ENCODE measurements at regions not wholly inside any gene's neighbourhood (a gene's known extent, or its start where the extent isn't known, plus 50 kb on each side); places are given as distances from the start of the nearest gene placed in this dataset.

GRCh38 chr6:98107801-98108200 is 726.6 kb upstream of the POU3F2 start:
- TF ChIP-seq CTCF (IDR thresholded peaks at IDR 0.05; ENCODE audit: low read depth, low read length, missing control alignments): no peak
- no peak for DNase-seq (ENCODE audit: extremely low read depth, low read depth)
- H3K4me3 ChIP-seq (replicated peaks; ENCODE audit: low read depth, low read length): no peak overlapping the region

GRCh38 chr6:98116455-98116854 is 717.9 kb upstream of the POU3F2 start:
- TF ChIP-seq CTCF (IDR thresholded peaks at IDR 0.05; ENCODE audit: low read depth, low read length, missing control alignments): no peak

GRCh38 chr6:98117068-98117467 is 717.3 kb upstream of the POU3F2 start:
- no peak for DNase-seq (ENCODE audit: extremely low read depth, low read depth)
- no peak for TF ChIP-seq CTCF (IDR thresholded peaks at IDR 0.05; ENCODE audit: low read depth, low read length, missing control alignments)
- no peak overlapping the region for H3K4me3 ChIP-seq (replicated peaks; ENCODE audit: low read depth, low read length)

More at GRCh38 chr6:98116455-98116854, 717.9 kb upstream of the POU3F2 start:
- DNase-seq (ENCODE audit: extremely low read depth, low read depth): no peak
- H3K4me3 ChIP-seq (replicated peaks; ENCODE audit: low read depth, low read length): no peak overlapping the region

- DNase-seq (ENCODE audit: extremely low read depth, low read depth): no peak
- no peak overlapping the region for H3K4me3 ChIP-seq (replicated peaks; ENCODE audit: low read depth, low read length)
- TF ChIP-seq CTCF (IDR thresholded peaks at IDR 0.05; ENCODE audit: low read depth, low read length, missing control alignments): no peak
These were observed 715.9 kb upstream of the POU3F2 start for GRCh38 chr6:98118397-98119045.

GRCh38 chr6:98124171-98124570 is 710.2 kb upstream of the POU3F2 start:
- no peak for DNase-seq (ENCODE audit: extremely low read depth, low read depth)
- H3K4me3 ChIP-seq (replicated peaks; ENCODE audit: low read depth, low read length): no peak overlapping the region
- TF ChIP-seq CTCF (IDR thresholded peaks at IDR 0.05; ENCODE audit: low read depth, low read length, missing control alignments): no peak

- DNase-seq (ENCODE audit: extremely low read depth, low read depth): no peak
- no peak for TF ChIP-seq CTCF (IDR thresholded peaks at IDR 0.05; ENCODE audit: low read depth, low read length, missing control alignments)
- H3K4me3 ChIP-seq (replicated peaks; ENCODE audit: low read depth, low read length): no peak overlapping the region
These were observed 702.9 kb upstream of the POU3F2 start for GRCh38 chr6:98131290-98131990.
